ENCODE measurements at regions not wholly inside any gene's neighbourhood (a gene's known extent, or its start where the extent isn't known, plus 50 kb on each side); places are given as distances from the start of the nearest gene placed in this dataset.

DNA sequence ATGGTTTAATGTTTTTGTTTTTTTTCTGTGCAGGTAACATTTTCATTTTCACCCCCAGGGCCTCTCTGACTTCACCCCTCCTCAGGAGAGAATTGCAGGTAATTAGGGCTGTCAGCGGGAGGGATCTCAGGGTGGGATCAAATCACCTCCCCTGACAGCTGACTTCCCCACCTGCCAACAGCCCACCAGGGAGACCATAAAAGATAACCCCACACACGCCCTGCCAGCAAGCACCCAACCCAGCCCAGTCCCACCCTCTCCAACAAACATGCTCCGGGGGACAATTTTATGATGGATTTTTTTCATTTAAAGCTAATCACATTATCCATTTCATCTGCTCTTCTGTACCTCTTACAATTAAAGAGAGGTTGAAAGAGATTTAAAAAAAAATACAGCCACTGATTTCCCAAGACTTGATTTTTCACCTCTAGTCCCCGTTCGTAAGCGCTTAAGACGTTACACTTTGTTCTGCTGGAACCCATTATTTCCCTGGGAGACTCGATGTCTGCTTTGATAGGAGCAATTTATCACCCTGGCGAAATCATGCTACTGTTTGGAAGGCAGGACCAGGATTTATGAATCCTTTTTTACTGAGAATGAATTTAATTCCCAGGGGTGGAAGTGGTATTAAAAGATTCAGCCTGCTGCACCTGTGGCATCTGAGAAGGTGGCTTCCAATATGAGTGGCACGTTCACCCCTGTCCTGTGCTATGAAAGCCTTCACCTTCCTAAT lies 232.9 kb upstream of the ID2 start (continued):
- TF ChIP-seq ZNF586 (CRISPR knock-in tag; conservative IDR thresholded peaks at IDR 0.05) (no peak), TCF7 (IDR thresholded peaks at IDR 0.05; ENCODE audit: borderline replicate concordance) (no peak), PPARD (CRISPR knock-in tag; IDR thresholded peaks at IDR 0.05) (no peak), MAX (CRISPR knock-in tag; IDR thresholded peaks at IDR 0.05) (no peak)

GRCh38 chr2:8451273-8451672 lies 230.6 kb upstream of the ID2 start:
- FAIRE-seq: no peak
- no peak for TF ChIP-seq E2F6 (IDR thresholded peaks at IDR 0.05; ENCODE audit: borderline replicate concordance in 1 of 2, extremely low read depth in 1 of 2, insufficient read depth in 1 of 2, insufficient read length in 1 of 2, low read depth in 1 of 2, low read length in 1 of 2, poor library complexity in 1 of 2, severe bottlenecking in 1 of 2)
- peaks cover 35 to 52% of the 10 kb centered on the region in 2 experiments for H3K27me3 ChIP-seq (ENCODE audit: control insufficient read depth in 2 of 2, insufficient read depth in 2 of 2, low read length in 2 of 2)
- ChIA-PET CTCF (ENCODE audit: low intra/inter-chr PET ratio) (no interaction called here), POLR2A (interaction anchor here (1.2 kb wide), 1 partner anchor 10 kb away, joined by 3 read pairs; no protein-coding TSS in a partner anchor)
- no peaks in the 10 kb centered on the region for H3K36me3 ChIP-seq (ENCODE audit: control insufficient read depth, insufficient read depth, low read length)
- no peaks in the 10 kb centered on the region for H3K79me2 ChIP-seq (ENCODE audit: control insufficient read depth, insufficient read depth, low read length)
- no TSS peak for BruUV-seq (replicated peaks)
- 0% methylated on average over 5 of the region's 5 CpGs for WGBS (ENCODE audit: insufficient coverage, low coverage, missing lambda C conversion rate)
- no peaks in the 10 kb centered on the region for H3K9me3 ChIP-seq (replicated peaks; ENCODE audit: control insufficient read depth, insufficient read depth, low read depth, low read length)
- ATAC-seq: no peak
- H3K27ac ChIP-seq (ENCODE audit: extremely low read depth, low read depth, low read length): no peak overlapping the region
- no peak overlapping the region for H3K4me2 ChIP-seq (ENCODE audit: insufficient read depth, low read length)
- in situ Hi-C loops (cut with MboI): no loop called here
- DNase-seq (ENCODE audit: extremely low read depth in 1 of 4, low spot score in 3 of 4): no peak
- no peak overlapping the region for H3K9ac ChIP-seq (ENCODE audit: insufficient read depth in 1 of 2, low read depth in 2 of 2, low read length in 2 of 2)
- intact Hi-C loops (cut with micrococcal nuclease): no loop called here
- H3K4me3 ChIP-seq: no peak overlapping the region
- H3K9me1 ChIP-seq (ENCODE audit: control insufficient read depth, insufficient read depth, low read length): no peaks in the 10 kb centered on the region
- H3K4me1 ChIP-seq (replicated peaks in 1 of 2; ENCODE audit: control insufficient read depth in 2 of 2, insufficient read depth in 2 of 2, low read length in 2 of 2): no peaks in the 10 kb centered on the region
- H4K20me1 ChIP-seq (replicated peaks; ENCODE audit: control insufficient read depth, insufficient read depth, low read length): 0 out of 2 replicates have a peak, but pooled peaks cover 4% of the 10 kb centered on the region
- no peak overlapping the region for H2AFZ ChIP-seq (ENCODE audit: low read depth, low read length)

Measured in K562 (cell line).